GM18873 (cell line): ENCODE measurements at regions not wholly inside any gene's neighbourhood (a gene's known extent, or its start where the extent isn't known, plus 50 kb on each side); places are given as distances from the start of the nearest gene placed in this dataset.
"Not testable (repeated sequence)": the region's sequence is repeated elsewhere in the genome, so short reads cannot be mapped to it uniquely, and the experiment has no call there.

Experiments used
- ATAC-seq: cut with Tn5 transposase; IDR thresholded peaks from one replicate; pipeline ENCODE4 v1.9.1; 2021; ENCODE audit warnings: mild to moderate bottlenecking, moderate library complexity, moderate number of reproducible peaks; ENCODE audit not compliant: unreplicated experiment, low FRiP score

DNA sequence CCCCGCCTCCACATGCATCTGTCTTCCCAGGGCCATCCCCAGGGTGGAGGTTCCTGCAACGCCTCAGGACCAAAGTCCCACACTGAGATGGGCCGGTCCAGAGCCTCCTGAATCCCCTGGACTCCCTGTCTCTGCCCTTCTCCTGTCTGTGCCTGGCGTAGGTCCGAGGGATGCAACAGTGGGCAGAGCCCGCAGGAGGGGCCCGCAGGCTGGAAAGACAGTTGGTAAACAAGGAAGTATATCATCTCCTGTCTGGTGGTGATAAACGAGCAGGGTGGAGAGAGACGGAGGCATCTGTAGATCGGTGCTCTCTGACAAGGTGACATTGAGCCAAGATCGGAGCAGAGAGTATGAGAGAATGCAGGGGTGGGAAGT is 72.6 kb upstream of the RAB6C start:
- no peak for ATAC-seq

- no peak for ATAC-seq
These were observed 72.0 kb upstream of the RAB6C start for GRCh38 chr2:129907256-129907998.

DNA sequence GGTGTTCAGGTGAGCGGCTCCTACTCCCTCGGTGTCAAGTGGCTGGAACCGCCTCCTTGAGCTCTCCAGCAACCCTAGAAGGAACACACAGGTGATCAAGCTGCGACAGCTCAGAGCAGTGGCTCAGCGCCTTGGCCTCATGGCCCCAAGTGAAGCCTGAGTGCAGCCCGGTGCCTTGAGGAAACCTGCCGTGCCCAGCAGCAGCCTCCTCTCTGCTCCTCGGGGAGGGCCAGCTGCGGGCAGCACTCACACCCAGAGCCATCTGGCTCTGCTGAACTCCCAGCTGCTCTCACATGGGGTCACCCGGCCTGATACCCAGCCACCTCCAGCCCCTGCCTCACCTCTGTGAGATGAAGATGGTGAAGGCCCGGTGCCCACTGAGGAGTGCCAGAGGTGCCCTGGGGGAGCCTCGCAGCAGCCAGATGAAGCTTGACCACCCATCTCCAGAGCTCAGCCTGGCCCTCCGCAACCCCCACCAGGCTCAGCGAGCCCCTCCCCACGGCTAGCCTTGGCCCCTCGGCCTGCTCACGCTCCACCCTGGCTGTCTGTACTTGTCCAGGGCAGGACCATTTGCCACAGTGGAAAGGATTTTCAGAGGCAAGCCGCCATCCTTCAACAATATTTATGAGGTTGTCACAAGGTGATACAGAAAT is 70.6 kb upstream of the RAB6C start:
- no peak for ATAC-seq

DNA sequence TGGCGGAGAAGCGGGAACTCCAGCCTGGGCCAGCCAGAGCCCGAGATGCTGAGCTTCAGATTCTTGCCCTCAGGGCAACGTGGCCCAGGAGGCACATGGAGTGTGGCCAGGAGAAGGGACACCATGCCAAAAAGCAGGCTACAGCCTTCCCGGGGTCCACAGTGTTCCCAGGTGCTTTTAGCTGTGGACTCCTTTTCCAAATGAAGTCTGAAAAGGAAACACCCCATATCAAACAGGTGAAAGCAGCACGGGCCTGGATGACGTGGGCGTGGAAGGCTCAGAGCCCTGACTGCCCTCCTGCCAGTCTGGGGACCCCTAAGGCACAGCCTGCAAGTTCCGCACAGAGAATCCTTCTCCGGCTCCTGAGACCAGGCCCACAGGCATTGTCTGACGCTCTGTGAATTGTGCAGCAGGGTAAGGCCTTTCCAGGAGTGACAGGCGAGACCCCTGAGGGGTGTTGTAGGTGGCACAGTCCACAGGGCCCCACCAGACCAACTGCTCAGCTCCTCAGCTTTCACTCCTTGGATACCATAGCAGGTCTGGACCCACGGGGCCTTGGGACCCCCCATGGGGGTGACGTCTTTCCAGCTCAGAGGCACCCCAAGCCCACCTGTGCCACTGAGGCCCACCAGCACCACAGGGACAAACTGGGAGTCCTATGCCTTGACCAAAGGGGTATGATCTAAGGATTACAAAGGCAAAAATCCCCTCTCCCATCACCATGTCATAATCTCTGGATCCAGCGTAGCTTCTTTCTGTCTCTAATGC is 69.6 kb upstream of the RAB6C start:
- ATAC-seq, result no peak

- no peak for ATAC-seq
These were observed 68.8 kb upstream of the RAB6C start for GRCh38 chr2:129910446-129911362.

- no peak for ATAC-seq
These were observed 68.0 kb upstream of the RAB6C start for GRCh38 chr2:129911363-129912065.

- ATAC-seq, result no peak
These were observed 67.2 kb upstream of the RAB6C start for GRCh38 chr2:129912066-129912820.

DNA sequence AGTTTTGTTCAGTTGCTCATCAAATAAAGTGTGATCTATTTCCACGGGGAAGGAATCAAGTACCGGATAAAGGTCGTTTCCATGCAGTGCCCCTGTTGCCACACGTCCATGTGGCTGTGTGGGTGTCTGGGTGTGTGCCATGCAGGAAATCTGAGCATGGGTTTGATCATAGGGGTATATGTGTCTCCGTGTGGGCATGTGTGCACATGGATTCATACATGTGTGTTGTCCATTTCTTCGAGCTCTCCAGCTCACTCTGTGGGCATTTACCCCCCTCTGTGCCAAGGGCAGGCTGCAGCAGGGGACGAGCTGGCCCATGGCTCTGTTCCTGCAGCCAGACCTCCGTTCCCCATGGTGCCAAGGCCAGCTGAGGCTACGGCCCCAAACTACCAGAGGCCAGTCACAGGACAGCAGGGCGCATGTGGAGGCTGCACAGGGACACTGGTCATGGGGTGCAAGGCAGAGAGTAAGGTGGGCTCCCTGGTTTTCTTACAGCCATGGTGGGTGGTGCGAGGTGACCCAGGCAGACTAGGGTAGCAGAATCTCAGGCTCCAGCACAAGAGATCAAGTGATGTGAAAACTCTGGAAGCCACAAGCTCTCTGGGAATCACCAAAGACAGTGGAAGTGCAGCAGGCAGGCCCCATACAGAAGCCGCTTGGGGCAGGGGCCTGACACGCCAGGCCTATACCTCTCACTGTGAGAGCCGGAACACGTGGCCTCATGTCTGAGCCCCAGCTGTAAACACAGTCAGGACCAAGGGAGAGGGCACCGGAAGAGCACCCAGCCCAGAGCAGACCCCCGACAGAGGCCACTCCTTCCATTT is 66.4 kb upstream of the RAB6C start:
- no peak for ATAC-seq

DNA sequence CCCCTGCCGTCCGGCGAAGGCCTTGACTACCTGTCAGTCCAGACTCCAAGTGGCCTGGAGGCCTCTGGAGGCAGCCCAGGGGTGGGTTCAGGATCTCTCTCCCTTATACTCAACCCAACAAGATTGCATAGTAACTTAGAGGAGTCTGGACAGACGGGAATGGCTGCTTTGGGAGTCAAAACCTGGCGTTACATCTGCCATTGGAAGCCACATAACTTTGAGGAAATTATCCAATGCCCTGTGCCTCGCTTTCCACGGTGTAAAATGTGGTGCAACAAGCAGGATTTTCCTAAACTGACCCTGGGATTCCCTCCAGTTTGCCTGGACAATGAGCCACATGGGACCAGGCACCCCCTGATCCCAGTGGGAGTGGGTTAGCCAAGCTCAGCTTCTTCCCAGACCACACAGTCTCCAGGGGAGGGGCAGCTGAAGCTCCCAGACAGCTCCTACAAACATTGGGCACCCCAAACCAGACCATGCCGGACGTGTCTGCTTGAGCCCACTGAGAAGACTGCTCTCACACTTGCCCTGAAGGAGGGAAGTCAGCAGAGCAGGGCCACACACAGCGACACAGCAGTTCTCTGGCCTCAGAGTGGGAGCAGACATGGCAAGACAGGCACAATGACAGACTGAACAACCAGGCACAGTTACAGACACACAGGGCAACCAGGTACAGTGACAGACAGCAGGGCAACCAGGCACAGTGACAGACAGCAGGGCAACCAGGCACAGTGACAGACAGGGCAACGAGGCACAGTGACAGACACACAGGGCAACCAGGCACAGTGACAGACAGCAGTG is 65.6 kb upstream of the RAB6C start:
- no peak for ATAC-seq

DNA sequence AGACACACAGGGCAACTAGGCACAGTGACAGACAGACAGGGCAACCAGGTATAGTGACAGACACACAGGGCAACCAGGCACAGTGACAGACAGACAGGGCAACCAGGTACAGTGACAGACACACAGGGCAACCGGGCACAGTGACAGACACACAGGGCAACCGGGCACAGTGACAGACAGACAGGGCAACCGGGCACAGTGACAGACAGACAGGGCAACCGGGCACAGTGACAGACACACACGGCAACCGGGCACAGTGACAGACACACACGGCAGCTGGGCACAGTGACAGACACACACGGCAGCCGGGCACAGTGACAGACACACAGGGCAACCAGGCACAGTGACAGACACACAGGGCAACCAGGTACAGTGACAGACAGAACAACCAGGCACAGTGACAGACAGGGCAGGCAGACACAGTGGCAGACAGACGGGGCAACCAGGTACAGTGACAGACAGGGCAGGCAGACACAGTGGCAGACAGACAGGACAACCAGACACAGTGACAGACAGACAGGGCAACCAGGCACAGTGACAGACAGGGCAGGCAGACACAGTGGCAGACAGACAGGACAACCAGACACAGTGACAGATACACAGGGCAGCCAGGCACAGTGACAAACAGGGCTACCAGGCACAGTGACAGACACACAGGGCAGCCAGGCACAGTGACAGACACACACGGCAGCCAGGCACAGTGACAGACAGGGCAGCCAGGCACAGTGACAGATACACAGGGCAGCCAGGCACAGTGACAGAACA is 64.7 kb upstream of the RAB6C start:
- no peak for ATAC-seq

DNA sequence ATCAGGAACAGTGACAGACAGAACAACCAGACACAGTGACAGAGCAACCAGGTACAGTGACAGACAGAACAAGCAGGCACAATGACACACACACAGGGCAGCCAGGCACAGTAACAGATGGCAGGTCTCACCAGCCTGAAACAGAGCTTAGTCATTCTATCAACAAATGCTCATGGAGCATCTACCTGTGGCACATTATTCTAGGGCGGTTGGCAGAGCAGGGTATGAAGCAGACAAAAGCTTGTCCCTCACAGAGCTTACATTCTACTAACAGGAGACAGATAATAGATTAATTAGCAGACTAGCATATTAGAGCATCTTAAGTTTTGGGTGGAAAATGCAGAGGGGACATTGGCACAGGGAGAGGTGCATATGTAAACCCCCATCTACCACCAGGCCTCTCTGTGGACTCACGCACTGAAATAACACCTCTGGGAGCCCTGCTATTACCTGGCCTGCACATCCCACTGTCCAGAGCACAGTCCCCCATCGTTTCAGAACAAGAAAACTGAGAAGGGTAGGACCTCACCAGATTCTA is 64.1 kb upstream of the RAB6C start:
- no peak for ATAC-seq

GRCh38 chr2:129918604-129919003 is 60.9 kb upstream of the RAB6C start:
- no peak for ATAC-seq

DNA sequence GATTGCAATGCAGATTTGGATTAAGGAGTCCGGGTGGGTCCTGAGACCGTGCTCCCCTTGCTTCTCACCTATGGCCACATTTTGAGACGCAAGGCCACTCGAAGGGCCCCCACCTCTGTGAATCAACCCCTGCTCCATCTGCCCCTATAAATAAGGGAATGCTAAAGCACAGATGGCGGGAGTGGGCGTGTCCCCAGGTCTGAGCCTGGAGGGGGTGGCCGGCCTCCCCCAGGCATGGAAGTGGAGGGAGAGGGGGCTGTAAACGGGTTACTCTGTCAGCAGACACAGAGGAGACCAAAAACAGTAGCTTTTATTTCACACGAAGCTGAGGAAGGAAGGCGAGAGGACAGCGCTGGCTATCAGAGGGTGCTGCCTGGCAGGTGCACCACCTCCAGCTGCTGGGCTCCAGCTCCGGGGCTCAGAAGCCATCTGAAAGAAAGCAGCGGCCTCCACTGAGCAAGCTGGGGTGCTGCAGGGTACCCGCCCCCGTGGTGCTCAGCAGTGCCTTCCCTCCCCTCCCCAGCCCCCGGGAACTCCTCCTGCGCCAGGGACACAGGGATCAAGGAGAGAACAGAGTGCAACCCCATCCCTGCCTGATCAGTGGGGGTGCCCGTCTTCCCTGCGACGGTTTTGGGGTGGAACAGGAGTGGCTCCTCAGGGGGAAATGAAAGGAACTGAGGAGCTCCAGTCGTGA is 56.7 kb upstream of the RAB6C start:
- no peak for ATAC-seq

- no peak for ATAC-seq
These were observed 56.0 kb upstream of the RAB6C start for GRCh38 chr2:129923265-129924091.

- ATAC-seq, result not testable (repeated sequence)
These were observed 55.4 kb upstream of the RAB6C start for GRCh38 chr2:129924115-129924514.
